GM19328 (cell line): ENCODE measurements at regions not wholly inside any gene's neighbourhood (a gene's known extent, or its start where the extent isn't known, plus 50 kb on each side); places are given as distances from the start of the nearest gene placed in this dataset.

Experiments used
- ATAC-seq: cut with Tn5 transposase; IDR thresholded peaks from one replicate; pipeline ENCODE4 v1.9.1; 2021; ENCODE audit warnings: mild to moderate bottlenecking, moderate library complexity; ENCODE audit not compliant: unreplicated experiment

DNA sequence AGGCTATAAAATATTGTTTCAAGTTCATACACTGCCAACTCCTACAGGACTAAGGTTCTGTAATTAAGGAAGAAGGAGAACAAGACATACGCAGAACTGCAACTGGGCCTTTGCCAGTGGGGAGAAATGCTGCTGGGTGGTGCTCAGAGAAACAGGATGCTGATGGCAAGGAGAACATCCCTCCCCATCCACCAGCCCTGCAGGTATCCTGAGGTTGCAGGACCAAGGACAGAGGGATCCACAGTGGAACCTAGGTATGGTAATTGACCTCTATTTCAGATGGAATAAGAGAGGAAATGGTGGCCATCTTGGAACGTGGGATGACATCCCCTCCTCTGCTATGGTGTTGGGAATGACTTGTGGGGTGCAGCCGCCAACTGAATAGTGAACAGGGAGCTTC is 206.3 kb upstream of the S1PR3 start:
- ATAC-seq = no peak

DNA sequence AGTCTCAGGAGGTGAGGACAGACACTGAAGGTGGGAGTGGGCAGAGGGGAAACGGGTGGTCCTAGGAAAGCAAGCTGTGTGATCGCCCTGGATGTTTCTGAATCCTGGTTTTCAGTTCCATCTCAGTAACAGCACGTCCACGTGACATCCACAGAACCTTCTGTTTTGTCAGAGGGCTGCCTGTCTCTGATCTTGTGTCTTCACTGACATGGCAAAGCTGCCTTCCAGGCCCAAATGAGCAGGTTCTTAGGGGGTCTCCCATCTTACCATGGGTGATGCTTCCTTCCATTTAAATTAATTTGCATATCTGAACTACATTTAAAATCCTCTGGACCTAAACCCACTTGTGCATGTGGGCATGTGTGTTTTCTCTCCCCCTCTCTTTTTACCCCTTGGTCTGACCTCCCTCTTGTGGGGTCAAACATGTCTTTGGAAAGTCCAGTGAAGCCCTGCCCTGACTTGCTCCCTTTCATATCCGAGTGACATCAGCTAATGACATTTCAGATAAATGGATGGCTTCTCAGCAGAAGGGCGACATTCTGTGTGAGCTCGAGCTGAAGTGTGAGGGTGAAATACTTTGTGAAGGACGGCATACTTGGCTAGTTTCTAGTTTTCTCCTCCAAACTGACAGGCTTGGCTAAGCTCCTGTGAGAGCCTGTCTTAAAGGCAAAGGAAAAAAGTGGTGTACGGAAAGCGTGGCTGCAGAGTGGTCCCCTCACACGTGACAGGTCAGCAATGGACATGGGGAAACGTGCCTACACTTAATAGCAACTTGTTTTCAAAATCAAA is 204.8 kb upstream of the S1PR3 start:
- no peak for ATAC-seq

DNA sequence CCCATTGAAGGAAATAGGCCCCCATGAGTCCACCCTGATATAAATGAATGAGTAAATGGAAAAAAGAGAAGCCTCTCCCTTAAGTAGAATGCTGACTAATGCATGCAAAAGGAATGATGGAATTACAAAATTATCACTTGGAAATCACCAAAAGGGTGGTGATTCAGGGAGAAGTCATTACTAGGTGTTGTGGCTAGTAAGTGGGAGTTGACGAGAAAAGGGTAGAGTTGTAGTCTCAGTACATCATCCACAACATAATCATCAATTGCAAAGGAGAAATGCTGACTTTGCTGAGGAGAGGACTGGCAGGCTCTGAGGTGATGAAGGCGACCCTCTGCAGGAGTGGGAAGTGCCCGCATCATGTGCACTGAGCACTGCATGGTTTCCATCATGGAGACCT is 201.5 kb upstream of the S1PR3 start:
- ATAC-seq = no peak

DNA sequence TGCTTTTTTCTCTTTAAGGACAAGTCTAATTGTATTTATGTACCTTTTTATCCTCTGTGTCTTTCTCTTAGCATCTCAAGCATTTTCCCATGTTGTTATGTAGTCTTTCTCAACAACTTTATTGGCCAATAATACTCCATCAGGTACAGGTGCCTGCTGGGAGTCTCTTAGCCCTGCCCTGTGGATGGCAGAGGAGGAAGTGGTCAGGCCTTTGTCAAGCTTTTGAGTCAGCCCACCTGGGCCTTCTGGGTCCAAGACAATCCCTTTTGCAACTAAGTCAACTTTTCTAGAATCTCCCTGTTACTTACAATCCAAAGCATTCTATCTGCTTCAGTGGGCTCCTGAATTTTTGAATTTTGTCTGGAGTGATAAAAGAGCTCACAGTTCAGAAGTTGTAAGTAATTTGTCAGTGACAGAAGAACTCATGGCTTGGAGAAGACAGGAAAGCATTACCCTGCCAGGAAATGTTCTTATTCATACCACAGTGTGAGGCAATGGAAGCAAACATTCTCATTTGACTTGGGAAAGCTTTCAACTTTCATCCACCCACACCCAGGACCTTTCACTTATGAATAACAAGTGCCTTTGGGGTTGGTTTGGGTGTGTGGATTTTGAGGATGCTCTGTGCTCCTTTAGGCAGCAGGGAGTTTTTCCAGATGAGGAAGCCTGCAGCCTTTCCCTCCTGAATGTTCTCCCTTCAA is 200.0 kb upstream of the S1PR3 start:
- no peak for ATAC-seq

DNA sequence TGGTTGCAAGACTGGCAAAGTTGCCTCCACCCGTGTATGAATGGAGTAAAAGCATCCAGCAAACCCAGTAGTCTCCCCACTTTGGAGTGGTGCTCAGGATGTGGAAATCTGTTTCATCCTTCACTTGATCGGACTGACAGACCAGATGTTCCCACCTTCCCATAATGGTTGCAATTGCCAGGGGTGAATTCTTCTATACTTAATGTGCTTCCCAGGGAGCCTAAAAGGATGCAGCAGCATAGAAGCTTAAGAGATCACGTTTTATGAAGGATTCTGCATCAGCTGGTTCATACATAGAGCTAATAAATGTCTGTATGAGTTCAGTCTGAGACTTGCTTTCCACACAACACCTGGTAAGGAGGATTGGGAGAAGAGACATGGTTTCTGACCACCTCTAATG is 198.8 kb upstream of the S1PR3 start:
- no peak for ATAC-seq

DNA sequence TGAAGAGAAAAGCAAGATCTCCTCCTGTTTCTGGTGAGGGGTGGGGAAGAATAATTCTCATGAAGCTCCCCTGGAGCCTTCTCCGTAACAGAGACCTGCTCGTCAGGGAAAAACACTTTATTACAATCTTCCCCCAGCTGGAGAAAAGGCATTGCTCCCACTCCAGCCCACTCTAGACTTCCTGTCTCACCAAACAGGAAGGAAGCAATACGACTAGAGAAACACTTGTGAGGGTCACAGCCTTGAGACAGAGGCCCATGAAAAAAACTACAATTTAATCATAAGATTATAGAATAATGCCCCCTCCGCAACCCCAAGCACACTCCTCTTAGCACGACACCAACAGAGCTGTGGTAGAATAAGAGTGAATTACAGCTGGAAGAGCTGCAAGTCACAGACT is 197.2 kb upstream of the S1PR3 start:
- ATAC-seq = no peak

DNA sequence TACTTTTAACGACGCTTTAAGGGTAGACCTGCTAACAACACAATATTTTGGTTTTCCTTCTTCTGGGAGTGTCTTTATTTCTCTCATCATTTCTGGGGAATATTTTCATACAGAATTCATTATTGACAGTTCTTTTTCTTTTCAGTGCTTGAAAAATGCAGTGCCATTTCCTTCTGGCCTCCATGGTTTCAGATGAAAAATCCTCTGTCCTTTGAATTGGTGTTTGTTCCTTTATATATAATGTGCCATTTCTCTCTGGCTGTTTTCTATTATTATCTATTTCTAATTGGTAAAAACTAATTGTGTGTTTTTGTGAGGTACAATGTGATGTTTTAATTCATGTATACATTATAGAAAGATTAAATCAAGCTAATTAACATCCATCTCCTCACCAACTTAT is 194.3 kb upstream of the S1PR3 start:
- ATAC-seq = no peak

DNA sequence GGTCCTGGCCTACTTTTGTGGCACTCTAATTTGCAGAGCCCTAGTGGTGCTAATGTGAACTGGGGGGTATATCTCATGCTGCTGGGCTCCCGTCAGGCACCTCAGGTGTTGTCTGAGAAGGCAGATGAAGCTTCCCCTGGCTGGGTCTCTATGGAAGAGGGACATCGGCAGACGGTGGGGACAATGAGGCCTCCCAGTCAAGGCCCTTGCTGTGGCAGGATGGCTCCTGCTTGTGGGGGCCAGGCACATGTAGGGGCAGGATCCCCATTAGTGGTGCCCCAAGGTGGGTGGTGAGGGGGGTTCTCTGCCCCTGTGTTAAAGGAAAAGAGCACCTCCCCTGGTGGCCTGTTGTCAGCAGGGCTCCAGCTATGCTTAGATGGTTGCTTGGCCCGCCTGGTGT is 192.8 kb upstream of the S1PR3 start:
- no peak for ATAC-seq

DNA sequence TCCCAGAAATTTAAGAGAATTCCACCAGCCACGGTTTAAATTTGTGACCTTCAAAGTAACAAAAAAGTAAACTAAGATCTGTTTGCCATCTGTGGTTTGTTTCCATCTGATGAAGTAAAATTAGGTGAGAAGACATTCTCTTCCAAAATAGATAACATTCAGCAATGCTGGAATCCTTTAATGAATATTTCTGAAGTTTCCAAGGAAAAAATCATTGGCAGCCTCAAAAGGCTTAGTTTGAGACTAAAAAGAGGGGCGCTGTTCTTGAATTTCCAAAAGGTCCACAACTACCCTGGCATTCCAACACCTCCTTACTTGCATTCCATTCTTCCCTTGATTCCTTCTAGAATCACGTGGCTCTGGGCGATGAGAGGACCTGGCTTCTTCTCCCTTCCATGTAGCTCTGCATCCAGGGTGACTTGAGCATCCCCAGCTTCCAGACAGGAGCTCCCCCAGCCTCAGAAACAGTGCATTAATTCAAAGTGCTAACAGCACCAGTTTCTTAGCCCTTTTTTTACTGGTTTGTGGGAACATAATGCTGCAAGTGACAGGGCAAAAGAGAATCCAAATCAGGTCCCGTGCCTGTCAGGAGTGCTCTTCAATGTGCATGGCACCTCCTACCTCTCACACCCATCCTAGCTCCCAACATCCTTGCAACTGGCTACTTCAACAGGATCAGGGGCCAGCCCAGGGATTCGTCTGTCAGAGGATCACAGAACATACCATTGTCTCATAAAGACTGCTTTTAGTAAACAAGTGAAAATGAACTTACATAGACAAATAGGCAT is 191.5 kb upstream of the S1PR3 start:
- ATAC-seq = no peak

DNA sequence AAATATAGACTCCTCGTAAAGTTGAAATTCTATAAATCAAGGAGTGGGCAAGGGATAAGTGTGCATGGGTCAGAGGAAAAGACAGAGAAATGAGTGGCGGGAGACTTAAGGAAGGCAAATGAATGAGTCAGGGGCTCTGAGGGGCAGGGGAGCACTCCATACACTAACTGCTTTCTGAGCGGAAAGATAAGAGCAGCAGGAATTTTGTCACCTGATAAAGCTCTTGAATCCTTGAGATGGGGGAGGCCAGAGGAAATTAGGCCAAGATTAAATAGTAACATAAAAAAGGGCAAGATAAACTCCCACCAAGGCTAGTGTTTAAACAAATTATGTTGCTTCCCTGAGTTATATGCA is 191.0 kb upstream of the S1PR3 start:
- no peak for ATAC-seq

DNA sequence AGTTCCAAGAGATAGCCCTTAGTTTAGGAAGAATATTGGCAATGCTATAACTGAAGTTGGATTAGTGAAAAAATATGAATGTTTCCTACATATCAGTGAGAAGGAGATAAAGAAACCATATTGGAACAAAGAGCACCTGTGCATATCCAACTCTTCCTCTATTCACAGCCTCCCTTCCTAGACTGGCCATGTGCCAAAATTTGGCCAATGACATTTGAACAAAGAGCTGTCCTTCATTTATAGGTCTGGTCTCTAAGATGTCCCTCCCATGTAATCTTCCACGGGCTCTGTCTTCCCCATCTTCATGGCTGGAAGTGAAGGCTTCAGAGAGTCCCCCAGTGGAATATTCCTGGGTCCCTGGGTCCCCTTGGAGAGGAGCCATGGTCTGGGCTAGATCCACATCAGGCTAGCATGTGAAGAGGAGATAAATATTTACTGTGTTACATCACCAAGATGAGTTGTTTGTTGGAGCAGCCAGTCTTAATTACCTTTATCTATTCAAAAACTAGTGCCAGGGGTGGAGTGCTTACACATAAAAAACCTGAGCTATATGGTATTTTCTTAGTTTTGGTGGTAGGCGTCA is 190.0 kb upstream of the S1PR3 start:
- ATAC-seq = no peak

DNA sequence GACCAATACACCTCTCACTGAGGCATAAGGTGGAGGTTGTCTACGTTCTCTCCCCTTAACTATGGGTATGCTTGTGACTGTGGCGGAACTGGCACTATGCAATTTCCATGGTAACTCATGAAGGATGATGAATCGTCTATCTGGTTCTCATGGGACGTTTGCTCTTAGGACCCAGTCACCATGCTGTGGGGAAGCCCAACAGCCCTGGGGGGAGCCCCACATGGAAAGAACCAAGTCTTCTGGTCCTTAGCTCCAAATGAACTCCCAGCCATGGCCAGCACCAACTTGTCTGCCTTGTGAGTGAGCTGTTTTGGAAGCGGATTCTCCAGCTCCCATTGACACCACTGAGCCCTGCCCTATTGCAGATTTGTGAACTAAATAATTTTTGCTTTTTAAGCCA is 188.7 kb upstream of the S1PR3 start:
- ATAC-seq = no peak

DNA sequence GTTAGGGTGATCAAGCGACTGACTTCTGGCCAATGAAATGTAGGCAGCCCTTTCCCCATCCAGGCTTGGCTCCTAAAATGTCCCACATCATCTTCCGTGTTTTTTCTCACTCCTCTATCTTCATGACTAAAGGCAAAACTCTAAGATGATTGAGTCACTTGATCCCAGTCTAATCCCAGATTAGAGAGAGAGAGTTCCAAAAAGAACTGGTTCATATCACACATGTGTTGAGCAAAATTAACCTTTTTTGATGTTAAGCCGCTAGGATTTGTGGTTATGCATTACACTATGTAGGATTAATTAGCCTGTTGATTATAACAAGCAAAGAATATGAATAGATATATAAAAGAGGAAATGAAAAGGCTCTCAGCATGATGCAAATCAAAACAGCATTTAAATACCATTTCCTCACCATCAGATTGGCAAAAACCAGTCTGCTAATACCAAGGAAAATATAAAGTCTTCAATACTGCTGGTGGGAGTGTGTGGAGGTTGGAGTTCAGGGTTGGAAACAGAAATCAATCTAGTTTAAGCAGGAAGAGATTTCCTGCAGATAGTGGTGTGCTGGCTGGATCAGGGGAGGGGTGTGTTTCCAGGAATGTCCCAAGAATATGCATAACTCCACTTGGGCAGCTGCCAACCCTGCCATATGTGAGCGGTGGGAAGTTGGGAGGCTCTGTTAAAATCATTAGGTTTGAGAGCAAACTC is 187.6 kb upstream of the S1PR3 start:
- no peak for ATAC-seq

DNA sequence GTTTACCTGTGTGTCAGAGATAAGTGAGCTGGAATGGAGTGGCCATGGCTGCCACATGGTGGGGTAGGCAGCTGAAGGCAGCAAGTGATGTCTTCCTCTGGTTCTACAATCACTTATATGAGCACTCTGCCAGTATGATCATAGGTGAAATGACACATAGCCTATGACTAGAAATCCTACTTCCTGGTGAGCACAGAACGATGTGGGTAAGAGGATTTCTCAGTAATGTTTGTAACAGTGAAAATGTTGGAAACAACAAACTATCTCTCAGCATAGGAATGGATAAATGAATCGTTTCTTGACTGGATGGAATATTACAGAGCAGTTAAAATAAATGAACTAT is 187.0 kb upstream of the S1PR3 start:
- no peak for ATAC-seq

DNA sequence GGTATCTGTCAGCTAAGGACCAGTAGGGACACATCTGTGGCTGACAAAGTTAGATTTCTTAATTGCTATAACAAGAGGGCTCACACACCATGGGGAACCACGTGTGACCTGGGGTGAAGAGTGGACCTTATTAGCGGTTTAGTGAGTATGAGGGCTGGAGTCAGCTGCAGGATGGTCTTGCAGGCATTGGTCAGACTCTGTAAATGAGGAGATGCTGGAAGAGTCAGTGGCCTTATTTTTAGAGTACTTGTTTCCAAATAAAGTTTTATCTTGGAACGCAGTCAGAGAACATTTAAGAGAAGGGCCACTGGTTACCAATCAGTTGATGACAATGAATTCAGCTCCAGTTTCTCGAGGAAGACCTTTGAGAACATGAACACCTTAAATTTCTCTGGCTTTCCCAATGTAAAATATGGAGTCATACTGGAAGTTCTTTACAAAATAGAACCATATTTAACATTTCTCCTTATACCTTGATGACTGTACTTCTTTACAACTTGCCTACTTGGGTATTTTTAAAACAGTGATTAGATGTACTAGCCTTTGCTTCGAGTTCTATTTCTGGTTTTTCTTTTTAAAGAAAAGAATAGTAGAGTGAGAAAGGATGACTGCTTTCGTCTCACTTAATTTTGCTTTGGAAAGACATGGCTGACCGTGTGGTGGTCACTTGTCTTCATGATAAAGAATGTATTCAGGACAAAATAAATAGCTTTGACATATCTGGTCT is 185.9 kb upstream of the S1PR3 start:
- ATAC-seq = no peak

DNA sequence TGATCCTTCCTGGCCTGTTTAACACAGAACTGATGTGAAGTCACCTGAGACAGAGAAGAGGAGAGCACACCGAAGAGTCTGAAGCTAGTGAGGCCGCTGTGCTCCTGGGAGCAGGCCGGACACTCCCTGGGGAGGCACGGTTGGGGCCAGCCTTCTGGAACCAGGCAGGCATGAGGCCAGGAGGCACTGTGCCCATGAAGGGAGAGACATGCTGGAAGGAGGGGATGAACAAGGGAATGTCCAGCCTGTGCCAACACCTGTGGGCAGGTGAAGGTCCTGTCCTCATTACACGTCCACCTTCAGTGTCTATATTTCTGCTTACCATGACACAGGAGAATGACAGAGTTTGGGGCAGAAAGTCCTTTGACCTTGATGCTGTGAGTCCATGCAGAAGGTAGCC is 183.8 kb upstream of the S1PR3 start:
- ATAC-seq = no peak

DNA sequence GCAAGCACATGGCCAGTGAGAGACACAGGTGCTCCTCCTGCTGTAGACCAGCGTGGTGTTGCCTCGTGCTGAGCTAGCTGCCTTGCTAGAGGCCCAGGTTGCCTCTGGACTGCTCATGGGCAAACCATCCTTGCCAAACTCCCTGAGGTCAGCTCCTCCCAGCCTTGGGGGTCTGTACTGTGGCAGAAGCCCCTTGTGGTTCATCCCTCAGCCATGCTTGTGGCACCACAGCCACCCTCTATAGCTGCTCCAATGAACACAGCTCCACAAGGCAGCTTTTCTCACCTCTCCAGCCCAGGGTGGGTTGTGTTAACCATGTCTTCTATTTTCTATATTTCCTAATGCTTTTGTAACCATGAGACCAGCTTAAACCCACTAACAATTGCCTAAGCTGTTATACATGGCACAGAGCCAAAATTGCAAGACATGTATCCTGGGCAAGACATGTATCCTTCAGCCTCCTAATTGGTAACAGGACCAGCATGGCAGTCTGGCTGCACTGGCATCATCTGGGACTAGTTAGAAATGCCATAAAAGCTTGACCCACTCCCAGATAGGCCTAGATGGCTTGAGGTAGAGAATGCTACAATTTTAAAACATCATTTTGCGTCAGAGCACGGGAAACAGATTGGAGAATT is 183.1 kb upstream of the S1PR3 start:
- no peak for ATAC-seq

DNA sequence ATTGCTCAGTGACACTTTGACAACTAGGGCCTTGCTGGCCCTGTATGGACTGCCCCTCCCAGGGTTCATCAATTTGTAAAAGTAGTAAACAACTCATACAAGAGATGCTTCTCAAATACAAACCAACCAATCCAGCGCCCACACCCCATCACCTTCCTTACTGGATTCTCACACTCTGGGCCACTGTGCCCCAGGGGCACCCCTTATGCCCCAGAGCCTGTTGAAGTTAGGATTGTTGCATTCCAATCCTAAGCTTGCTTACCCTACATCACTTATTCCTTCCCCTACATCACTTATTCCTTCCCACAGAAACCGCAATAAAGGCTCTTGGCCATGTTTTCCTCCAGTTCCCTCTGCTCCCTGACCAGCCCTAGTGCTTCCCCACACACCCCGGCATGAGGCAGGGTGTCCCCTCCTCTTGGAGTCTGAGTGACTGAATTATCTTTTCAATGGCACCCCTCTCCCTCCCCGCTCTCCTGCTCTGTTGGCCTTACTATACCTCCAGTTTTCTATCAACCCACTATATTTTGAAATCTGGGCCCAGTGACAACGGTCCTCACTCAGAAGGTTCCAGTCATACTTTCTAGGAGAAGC is 182.4 kb upstream of the S1PR3 start:
- ATAC-seq = no peak

DNA sequence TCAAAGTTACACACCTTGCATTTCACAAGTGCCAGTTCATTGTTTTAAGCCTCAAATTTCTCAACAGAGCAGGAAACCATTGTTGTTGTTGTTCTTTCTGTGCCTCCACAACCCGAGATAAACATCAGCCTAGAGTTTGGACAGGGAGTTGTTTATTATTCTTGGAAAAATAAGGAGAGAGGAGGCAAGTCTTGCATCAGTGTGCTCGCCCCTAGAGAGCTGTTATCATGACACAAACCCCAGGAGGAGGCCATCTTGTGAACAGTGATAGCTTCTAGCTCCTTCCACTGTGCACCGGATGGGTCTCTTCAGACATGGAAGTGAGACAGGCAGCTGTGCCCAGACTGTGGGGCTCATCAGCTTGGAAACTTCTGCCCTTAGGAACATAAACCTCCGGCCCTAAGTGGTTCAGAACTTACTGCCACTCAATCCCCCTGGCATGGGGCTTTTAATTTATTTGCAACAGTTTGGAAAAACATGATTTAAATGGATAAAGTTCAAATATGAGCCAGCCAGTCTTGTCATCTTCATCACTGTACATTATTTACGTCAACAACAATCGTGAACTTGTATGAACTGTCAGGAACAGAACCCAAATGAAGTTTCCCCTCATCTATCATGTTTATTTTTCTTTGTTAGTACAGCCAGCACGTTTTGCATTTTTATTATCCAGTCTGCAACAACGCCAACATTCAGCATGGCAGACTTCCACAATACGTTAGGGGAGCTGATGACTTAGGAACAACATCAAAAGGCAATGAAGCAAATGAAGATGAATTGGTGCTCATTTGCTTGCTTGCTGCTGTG is 181.7 kb upstream of the S1PR3 start:
- no peak for ATAC-seq
